ENCODE measurements at regions not wholly inside any gene's neighbourhood (a gene's known extent, or its start where the extent isn't known, plus 50 kb on each side); places are given as distances from the start of the nearest gene placed in this dataset.

DNA sequence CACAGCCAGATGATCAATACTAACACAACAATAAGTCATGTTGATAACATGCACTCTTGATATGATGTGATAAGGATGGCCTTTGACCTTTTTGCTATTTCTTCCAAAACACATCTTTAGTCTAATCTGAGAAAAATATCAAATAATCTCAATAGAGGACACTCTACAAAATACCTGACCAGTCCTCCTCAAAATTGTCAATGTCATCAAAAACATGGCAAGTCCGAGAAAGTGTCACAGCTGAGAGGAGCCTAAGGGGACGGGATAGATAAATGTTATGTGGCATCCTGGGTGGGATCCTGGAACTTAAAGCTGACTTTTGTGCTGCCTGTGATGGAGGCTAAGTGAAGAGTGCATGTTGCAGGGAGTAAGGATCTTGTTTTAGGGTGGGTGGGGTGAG is 699.6 kb upstream of the ADAMTS16 start:
- Mint-ChIP-seq H3K9me3 (peaks cover 5% of the 10 kb centered on the region), H3K27ac (ENCODE audit: unreplicated experiment) (no peak overlapping the region), H3K4me1 (no peaks in the 10 kb centered on the region), H3K4me3 (no peak overlapping the region), H3K36me3 (ENCODE audit: low read depth) (peaks cover 3% of the 10 kb centered on the region), H3K27me3 (ENCODE audit: low read depth) (no peaks in the 10 kb centered on the region)
- DNase-seq (ENCODE audit: low read depth, low spot score) = no peak
- no peak for TF ChIP-seq CTCF (conservative IDR thresholded peaks at IDR 0.05)

GRCh38 chr5:4442221-4442620 is 697.9 kb upstream of the ADAMTS16 start:
- TF ChIP-seq CTCF (conservative IDR thresholded peaks at IDR 0.05) = no peak
- Mint-ChIP-seq H3K27me3 (ENCODE audit: low read depth) (no peaks in the 10 kb centered on the region), H3K4me1 (no peaks in the 10 kb centered on the region), H3K4me3 (no peak overlapping the region), H3K9me3 (peaks cover 13% of the 10 kb centered on the region), H3K27ac (ENCODE audit: unreplicated experiment) (no peak overlapping the region), H3K36me3 (ENCODE audit: low read depth) (peaks cover 10% of the 10 kb centered on the region)
- DNase-seq (ENCODE audit: low read depth, low spot score) = no peak

DNA sequence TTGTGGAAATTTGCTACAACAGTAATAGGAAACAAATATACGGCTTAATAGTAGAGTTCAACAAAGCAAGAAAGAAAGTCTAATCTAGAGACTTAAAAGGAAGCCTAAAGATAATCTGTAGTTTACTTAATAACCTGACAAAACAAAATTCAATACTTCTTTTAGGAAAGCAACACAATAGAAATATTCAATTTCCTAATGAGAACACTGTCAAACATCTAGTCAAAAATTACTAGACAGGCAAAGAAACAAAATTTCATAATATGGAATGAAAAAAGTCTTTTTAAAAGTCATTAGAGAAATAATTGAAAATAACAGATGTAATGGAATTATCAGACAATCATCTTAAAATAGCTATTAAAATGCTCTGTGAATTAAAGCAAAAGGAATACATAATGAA is 692.5 kb upstream of the ADAMTS16 start:
- H3K4me1 Mint-ChIP-seq = no peaks in the 10 kb centered on the region
- H3K4me3 Mint-ChIP-seq = no peak overlapping the region
- TF ChIP-seq CTCF (conservative IDR thresholded peaks at IDR 0.05) = no peak
- no peak for DNase-seq (ENCODE audit: low read depth, low spot score)
- no peak overlapping the region for H3K27ac Mint-ChIP-seq (ENCODE audit: unreplicated experiment)
- no peaks in the 10 kb centered on the region for H3K27me3 Mint-ChIP-seq (ENCODE audit: low read depth)
- H3K36me3 Mint-ChIP-seq (ENCODE audit: low read depth) = peaks cover 8% of the 10 kb centered on the region
- H3K9me3 Mint-ChIP-seq = peaks cover 16% of the 10 kb centered on the region

- no peak for TF ChIP-seq CTCF (conservative IDR thresholded peaks at IDR 0.05)
- Mint-ChIP-seq H3K4me3 (no peak overlapping the region), H3K27ac (ENCODE audit: unreplicated experiment) (no peak overlapping the region), H3K4me1 (no peaks in the 10 kb centered on the region), H3K9me3 (peaks cover 3% of the 10 kb centered on the region), H3K36me3 (ENCODE audit: low read depth) (no peaks in the 10 kb centered on the region), H3K27me3 (ENCODE audit: low read depth) (no peaks in the 10 kb centered on the region)
- DNase-seq (ENCODE audit: low read depth, low spot score) = no peak
These were observed 686.5 kb upstream of the ADAMTS16 start for GRCh38 chr5:4453655-4454054.

DNA sequence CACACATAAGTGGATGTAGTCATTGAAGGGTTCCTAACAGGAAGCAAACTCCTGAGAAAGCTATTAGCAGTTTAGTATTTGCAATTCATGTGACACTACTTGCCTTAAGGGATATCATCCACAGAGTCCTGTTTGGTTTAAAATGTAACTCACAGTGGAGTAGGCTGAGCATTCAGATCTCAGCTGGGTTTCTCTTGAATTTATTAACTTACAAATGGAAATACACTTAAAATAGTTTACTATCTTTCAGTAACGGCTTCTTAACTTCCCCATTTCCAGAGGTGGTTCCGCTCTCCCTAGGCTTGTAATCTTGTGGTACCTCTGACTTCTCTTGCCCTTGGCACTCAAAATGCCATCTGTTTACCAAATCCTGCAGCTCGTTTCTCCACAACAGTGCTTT is 660.7 kb upstream of the ADAMTS16 start:
- Mint-ChIP-seq H3K27ac (ENCODE audit: unreplicated experiment) (no peak overlapping the region), H3K9me3 (peaks cover 13% of the 10 kb centered on the region), H3K4me1 (no peaks in the 10 kb centered on the region), H3K36me3 (ENCODE audit: low read depth) (no peaks in the 10 kb centered on the region), H3K27me3 (ENCODE audit: low read depth) (no peaks in the 10 kb centered on the region), H3K4me3 (no peak overlapping the region)
- no peak for TF ChIP-seq CTCF (conservative IDR thresholded peaks at IDR 0.05)
- no peak for DNase-seq (ENCODE audit: low read depth, low spot score)

Measured in neural crest cell (in vitro differentiated cells).